ENCODE measurements at regions not wholly inside any gene's neighbourhood (a gene's known extent, or its start where the extent isn't known, plus 50 kb on each side); places are given as distances from the start of the nearest gene placed in this dataset.

- TF ChIP-seq CTCF (IDR thresholded peaks at IDR 0.05; ENCODE audit: low read length) (no peak), EZH2 (IDR thresholded peaks at IDR 0.05; ENCODE audit: borderline replicate concordance, low read length) (no peak)
Observed at GRCh38 chr7:52826515-52827265, 208.7 kb upstream of the POM121L12 start.

Data from OCI-LY1 (cell line).